HCT116 (cell line): ENCODE measurements at regions not wholly inside any gene's neighbourhood (a gene's known extent, or its start where the extent isn't known, plus 50 kb on each side); places are given as distances from the start of the nearest gene placed in this dataset.

ENCODE experiments used
- CEBPB ChIP-seq: IDR thresholded peaks from 2 replicates; pipeline ENCODE4 v1.6.1; 2012; ENCODE audit warnings: low read depth
- CTCF ChIP-seq, 3 experiments: fragments of 200-600 bp in 1 of 3; sonication (generic) in 1 of 3; IDR thresholded peaks in 2 of 3; conservative IDR thresholded peaks in 1 of 3; 2 replicates each; pipeline ENCODE4 v1.5.1; 2012 to 2017; ENCODE audit warnings: low read depth in 2 of 3, low read length in 2 of 3, antibody characterized with exemption in 1 of 3, borderline replicate concordance in 1 of 3, control low read depth in 1 of 3, mild to moderate bottlenecking in 1 of 3, mixed read lengths in 1 of 3, mixed run types in 1 of 3, moderate library complexity in 1 of 3; ENCODE audit not compliant: insufficient read depth in 1 of 3

GRCh38 chr1:104745875-104746274, 996.2 kb downstream of the AMY1C start:
- no peak for TF ChIP-seq CEBPB
- no peak for TF ChIP-seq CTCF (IDR thresholded peaks at IDR 0.05 in 2 of 3, conservative IDR thresholded peaks at IDR 0.05 in 1 of 3; ENCODE audit: borderline replicate concordance in 1 of 3, insufficient read depth in 1 of 3, low read depth in 2 of 3, low read length in 2 of 3)
